DMS153 treated with DMSO at 0.1 percent for 48 hours (cell line): ENCODE measurements at regions not wholly inside any gene's neighbourhood (a gene's known extent, or its start where the extent isn't known, plus 50 kb on each side); places are given as distances from the start of the nearest gene placed in this dataset.
A peak's percentile ranks its signal among the peaks of the same experiment; 100 is the strongest.

ENCODE experiments used
- DNase-seq: peaks from one replicate; lab custom pipeline; 2025; ENCODE audit not compliant: unreplicated experiment; lab: John Stamatoyannopoulos, UW

DNA sequence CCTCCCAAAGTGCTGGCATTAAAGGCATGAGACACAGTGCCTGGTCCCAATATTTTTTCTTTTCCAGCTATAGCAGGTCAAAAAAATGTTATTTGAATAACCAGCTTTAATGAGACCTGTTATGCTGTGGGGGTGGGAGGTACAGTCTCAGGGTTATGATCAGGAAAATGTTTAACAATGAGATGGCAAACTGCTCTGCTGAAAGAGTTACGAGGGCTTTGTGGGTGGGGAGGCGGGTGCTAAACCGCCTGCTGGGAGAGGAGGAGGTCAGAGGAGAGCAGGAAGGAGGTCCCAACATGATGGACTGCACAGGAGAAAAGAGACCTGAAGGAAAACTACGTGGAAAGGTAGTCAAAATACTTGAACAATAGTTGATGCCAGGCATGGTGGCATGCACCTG lies 126.0 kb upstream of the B3GALT2 start:
- DNase-seq, result no peak

DNA sequence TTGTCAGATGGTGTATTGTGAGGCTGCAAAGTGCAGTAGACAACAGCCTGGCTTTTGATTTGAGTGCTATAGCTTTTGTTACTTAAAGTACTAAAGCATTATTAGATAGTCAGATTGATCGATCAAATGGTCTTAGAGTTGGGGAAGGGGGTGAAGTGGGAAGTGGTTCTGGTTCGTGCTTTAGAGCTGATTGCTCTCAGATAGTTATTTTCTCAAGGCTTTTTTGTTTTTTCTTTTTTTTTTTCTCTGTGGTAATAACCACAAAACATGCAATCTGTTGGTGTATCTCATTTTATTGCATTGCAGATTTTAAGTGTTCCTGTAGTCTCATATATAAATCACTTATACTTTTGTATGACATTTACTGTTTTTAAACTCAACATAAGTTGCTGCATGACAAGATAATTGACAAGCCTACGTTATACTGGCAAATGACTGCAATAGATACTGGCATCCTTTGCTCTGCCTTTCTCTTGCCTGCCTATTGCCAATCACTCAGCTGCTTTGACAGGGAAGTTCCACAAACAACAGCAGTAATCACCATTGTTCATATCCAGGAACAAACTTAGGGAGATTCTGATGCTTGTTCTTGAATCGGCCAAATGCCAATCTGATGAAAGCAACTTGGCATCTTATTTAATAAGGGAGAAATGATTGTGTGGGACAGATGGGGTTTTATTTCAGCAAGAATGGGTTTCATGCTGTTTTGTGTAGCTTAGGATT lies 125.0 kb upstream of the B3GALT2 start:
- DNase-seq, result peak; percentile 67

- peak; percentile 100 for DNase-seq
Measured at GRCh38 chr1:193310564-193310963, 124.2 kb upstream of the B3GALT2 start.

GRCh38 chr1:193309936-193310475 lies 123.6 kb upstream of the B3GALT2 start:
- peak; percentile 89 for DNase-seq

- no peak for DNase-seq
Measured at GRCh38 chr1:193308438-193308837, 122.0 kb upstream of the B3GALT2 start.

DNA sequence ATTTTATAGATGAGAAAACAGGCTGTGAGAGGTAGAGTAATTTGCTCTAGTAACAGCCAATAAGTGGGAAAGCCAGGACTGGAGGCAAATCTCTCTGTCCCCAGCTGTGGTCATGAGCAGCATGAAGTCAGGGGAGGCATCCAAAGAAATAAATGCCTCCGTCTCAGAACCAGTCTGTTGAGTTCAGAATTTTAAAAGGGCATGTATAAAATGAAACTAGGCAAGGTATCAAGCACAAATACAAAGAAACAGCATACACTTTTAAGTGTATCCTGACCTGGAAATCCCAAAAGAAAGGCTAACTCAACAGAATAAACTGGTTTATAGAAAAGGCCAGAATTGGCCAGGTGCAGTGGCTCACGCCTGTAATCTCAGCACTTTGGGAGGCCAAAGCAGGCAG lies 120.0 kb upstream of the B3GALT2 start:
- DNase-seq, result no peak
